Heart right ventricle (tissue), 16 donors: ENCODE measurements at regions not wholly inside any gene's neighbourhood (a gene's known extent, or its start where the extent isn't known, plus 50 kb on each side); places are given as distances from the start of the nearest gene placed in this dataset.
"Not testable (repeated sequence)": the region's sequence is repeated elsewhere in the genome, so short reads cannot be mapped to it uniquely, and the experiment has no call there.

Experiments used
- ATAC-seq, 8 donors: fragments of 200-7000 bp; cut with Tn5 transposase; one replicate each; pipeline ENCODE4 v1.9.1; 2020; ENCODE audit warnings: mild to moderate bottlenecking in 8 of 8, moderate library complexity in 8 of 8, moderate number of reproducible peaks in 1 of 8
- DNase-seq, 2 donors: peaks; one replicate each; pipeline ENCODE4 v3.0.0-alpha.2; 2020
- H3K27ac ChIP-seq, 10 donors: fragments of 200-600 bp; sonication (generic) in 2 of 10; one replicate each; pipeline versions ENCODE4 v1.5.0 to v1.8.0; 2020 to 2022; ENCODE audit warnings: mild to moderate bottlenecking in 3 of 10
- H3K27me3 ChIP-seq, 7 donors: fragments of 200-600 bp; one replicate each; pipeline ENCODE4 v1.8.0; 2021 to 2022; ENCODE audit warnings: mild to moderate bottlenecking in 2 of 7
- H3K36me3 ChIP-seq, 9 donors: fragments of 200-600 bp; sonication (generic) in 1 of 9; one replicate each; pipeline versions ENCODE4 v1.5.0 to v1.8.0; 2020 to 2022; ENCODE audit warnings: mild to moderate bottlenecking in 2 of 9
- H3K4me1 ChIP-seq, 9 donors: fragments of 200-600 bp; sonication (generic) in 1 of 9; one replicate each; pipeline versions ENCODE4 v1.5.0 to v1.8.0; 2020 to 2022; ENCODE audit warnings: mild to moderate bottlenecking in 4 of 9
- H3K4me3 ChIP-seq, 10 donors: fragments of 200-600 bp; sonication (generic) in 2 of 10; one replicate each; pipeline versions ENCODE4 v1.5.0 to v1.8.0; 2020 to 2022; ENCODE audit warnings: mild to moderate bottlenecking in 7 of 10, moderate library complexity in 2 of 10
- H3K9me3 ChIP-seq, 11 donors: fragments of 200-600 bp in 10 of 11; sonication (generic) in 2 of 11; one replicate each; pipeline versions ENCODE4 v1.5.0 to v1.8.0; 2013 to 2022; ENCODE audit warnings: mild to moderate bottlenecking in 2 of 11, control low read depth in 1 of 11, moderate library complexity in 1 of 11
- CTCF ChIP-seq, 9 donors: fragments of 200-600 bp; sonication (generic) in 2 of 9; IDR thresholded peaks; one replicate each; pipeline versions ENCODE4 v1.5.0 to v1.8.0; 2021 to 2022; ENCODE audit warnings: antibody characterized with exemption in 9 of 9, mild to moderate bottlenecking in 5 of 9, moderate library complexity in 1 of 9
- WGBS, 2 donors: extraction: QIAGEN DNeasy Blood & Tissue Kit; methylation state at CpG; one replicate each; pipeline ENCODE4 v1.1.7; 2013; ENCODE audit warnings: inconsistent platforms in 1 of 2; 5-methylcytosine and 5-hydroxymethylcytosine counted together
- intact Hi-C, 10 donors: fragments of 100-400 bp; cut with DNase I; formaldehyde crosslinking; loops; one replicate each; pipeline versions ENCODE4 v1.11.1 to v1.14.2; 2022
- donor health status: Arrhythmogenic right ventricular cardiomyopathy.
- donor health status: ischemic (EF 13 %, LVEDD 7.1; RV severe dilation, severe dysfunction).
- donor health status: healthy with polysubstance abuse.
- donor health status: DM: no; HTN: yes; CAD: no.
- donor health status: DM: no; HTN: no; CAD: no.
- donor health status: ischemic (EF 25% LVEDD 6.9; RV normal size, moderate dysfunction).
- donor health status: ischemic (EF 25% LVEDD 5.7; RV mildly dilated, moderate dysfunction).
- donor health status: healthy.
- donor health status: DM: yes; HTN: yes; CAD: no.
- donor health status: Ischemic cardiomyopathy.
- donor health status: ischemic (EF 35%, LVEDD 5.7; RV mildly dilated, moderate dysfunction).
- donor health status: nonischemic (EF 11% LVEDD 7.7; RV severe dilation, severe dysfunction).
- donor health status: DM: yes; HTN: yes; CAD: no.
- donor health status: PGD.
- donor health status: ischemic (EF 29% LVEDD 5.4; RV normal size, mild dysfunction).
- donor health status: nonischemic (EF 23%, LVEDD 6.1; RV moderate dilation, normal function).

DNA sequence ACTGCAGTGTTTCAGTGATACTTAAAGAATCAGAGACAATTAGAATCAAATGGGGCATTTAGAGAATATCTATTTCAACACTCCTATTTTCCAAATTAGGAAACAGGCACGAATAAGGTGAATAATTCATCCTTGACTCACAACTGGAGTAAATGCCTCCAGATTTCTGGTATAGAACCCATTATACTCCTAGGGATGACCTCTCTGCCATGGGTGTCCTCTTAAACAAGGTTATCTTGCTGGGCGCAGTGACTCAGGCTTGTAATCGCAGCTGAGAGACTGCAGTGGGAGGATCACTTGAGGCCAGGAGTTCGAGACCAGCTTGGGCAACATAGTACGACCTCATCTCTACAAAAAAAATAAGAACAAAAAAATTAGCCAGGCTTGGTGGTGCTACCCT is 139.8 kb upstream of the ELAC2 start:
- Histone ChIP-seq H3K9me3 (peaks cover 0 to 4% (median 0%) of the 10 kb centered on the region in 11 donors), H3K4me3 (no peak overlapping the region), H3K4me1 (no peaks in the 10 kb centered on the region), H3K36me3 (no peaks in the 10 kb centered on the region), H3K27ac (no peak overlapping the region), H3K27me3 (no peaks in the 10 kb centered on the region)
- intact Hi-C loops: no loop called here
- TF ChIP-seq CTCF (IDR thresholded peaks at IDR 0.05): no peak
- DNase-seq: no peak
- ATAC-seq: no peak
- 77 to 81% methylated on average over 5 of the region's 5 CpGs for WGBS, 2 donors

DNA sequence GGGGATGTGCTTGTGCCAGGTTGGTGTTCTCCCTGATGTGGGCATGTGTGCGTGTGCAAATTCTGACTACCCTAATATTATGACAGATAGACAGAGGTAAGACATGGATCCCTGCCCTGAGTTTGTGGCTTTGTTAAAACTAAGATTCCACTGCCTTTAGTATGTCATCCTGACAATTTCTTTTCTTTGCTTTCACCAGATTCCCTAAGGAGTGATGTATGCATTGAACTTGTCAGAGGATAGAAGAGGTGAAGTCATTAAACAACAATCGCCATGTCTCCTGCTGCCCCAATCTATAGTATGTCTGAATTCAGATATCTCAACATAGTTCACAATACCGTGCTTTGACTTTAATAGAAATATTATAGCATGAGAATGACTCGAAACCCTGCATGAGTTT is 137.1 kb upstream of the ELAC2 start:
- Histone ChIP-seq H3K27me3 (no peaks in the 10 kb centered on the region), H3K36me3 (no peaks in the 10 kb centered on the region), H3K4me3 (no peak overlapping the region), H3K4me1 (no peaks in the 10 kb centered on the region), H3K9me3 (peaks cover 0 to 7% (median 0%) of the 10 kb centered on the region in 11 donors), H3K27ac (no peak overlapping the region)
- intact Hi-C loops: no loop called here
- WGBS, 2 donors: 75 to 83% methylated on average over 4 of the region's 4 CpGs
- no peak for DNase-seq
- no peak for TF ChIP-seq CTCF (IDR thresholded peaks at IDR 0.05)
- no peak for ATAC-seq

GRCh38 chr17:13154398-13154797 is 136.6 kb upstream of the ELAC2 start:
- Histone ChIP-seq H3K4me3 (no peak overlapping the region), H3K27me3 (no peaks in the 10 kb centered on the region), H3K4me1 (no peaks in the 10 kb centered on the region), H3K9me3 (peaks cover 0 to 7% (median 0%) of the 10 kb centered on the region in 11 donors), H3K27ac (no peak overlapping the region), H3K36me3 (no peaks in the 10 kb centered on the region)
- WGBS, 2 donors: 63 to 68% methylated on average over 2 of the region's 2 CpGs
- intact Hi-C loops: no loop called here
- DNase-seq (no peak), ATAC-seq (no peak)
- TF ChIP-seq CTCF (IDR thresholded peaks at IDR 0.05): no peak

GRCh38 chr17:13153036-13153435 is 135.2 kb upstream of the ELAC2 start:
- ATAC-seq (no peak), DNase-seq (no peak)
- no peak for TF ChIP-seq CTCF (IDR thresholded peaks at IDR 0.05)
- no peaks in the 10 kb centered on the region for H3K36me3 ChIP-seq
- intact Hi-C loops: no loop called here
- peaks cover 0 to 7% (median 0%) of the 10 kb centered on the region in 11 donors for H3K9me3 ChIP-seq
- no peaks in the 10 kb centered on the region for H3K4me1 ChIP-seq
- no peak overlapping the region for H3K4me3 ChIP-seq
- no peaks in the 10 kb centered on the region for H3K27me3 ChIP-seq
- no peak overlapping the region for H3K27ac ChIP-seq
- WGBS, 2 donors: 63 to 67% methylated on average over 1 of the region's 1 CpG

GRCh38 chr17:13152501-13152900 is 134.7 kb upstream of the ELAC2 start:
- Histone ChIP-seq H3K27ac (no peak overlapping the region), H3K36me3 (no peaks in the 10 kb centered on the region), H3K27me3 (no peaks in the 10 kb centered on the region), H3K4me3 (no peak overlapping the region), H3K4me1 (no peaks in the 10 kb centered on the region), H3K9me3 (peaks cover 0 to 7% (median 0%) of the 10 kb centered on the region in 11 donors)
- intact Hi-C loops: no loop called here
- no peak for ATAC-seq
- 70 to 74% methylated on average over 3 of the region's 3 CpGs for WGBS, 2 donors
- no peak for TF ChIP-seq CTCF (IDR thresholded peaks at IDR 0.05)
- no peak for DNase-seq

DNA sequence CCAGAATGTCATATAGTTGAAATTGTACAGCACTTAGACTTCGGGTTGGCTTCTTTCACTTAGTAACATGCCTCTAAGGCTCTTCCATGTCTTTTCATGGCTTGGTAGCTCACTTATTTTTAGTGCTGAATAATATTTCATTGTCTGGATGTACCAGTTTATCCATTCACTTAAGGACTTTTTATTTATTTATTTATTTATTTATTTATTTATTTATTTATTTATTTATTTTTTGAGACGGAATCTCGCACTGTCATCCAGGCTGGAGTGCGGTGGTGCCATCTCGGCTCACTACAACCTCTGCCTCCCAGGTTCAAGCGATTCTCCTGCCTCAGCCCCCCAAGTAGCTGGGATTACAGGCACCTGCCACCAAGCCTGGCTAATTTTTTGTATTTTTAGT is 132.9 kb upstream of the ELAC2 start:
- WGBS, 2 donors: 91 to 96% methylated on average over 6 of the region's 6 CpGs
- not testable (repeated sequence) for H3K36me3 ChIP-seq

More for the DNA sequence above, 132.9 kb upstream of the ELAC2 start:
- H3K4me1 ChIP-seq, H3K4me3 ChIP-seq, H3K27ac ChIP-seq, intact Hi-C loops, H3K27me3 ChIP-seq, ATAC-seq, H3K9me3 ChIP-seq, DNase-seq: not testable (repeated sequence)
